ENCODE measurements at regions not wholly inside any gene's neighbourhood (a gene's known extent, or its start where the extent isn't known, plus 50 kb on each side); places are given as distances from the start of the nearest gene placed in this dataset.

GRCh38 chr16:5704271-5704670 lies 606.7 kb upstream of the EEF2KMT start:
- TF ChIP-seq CTCF (IDR thresholded peaks at IDR 0.05; ENCODE audit: insufficient read depth, low read depth, low read length, missing control alignments) = no peak
- no peak overlapping the region for H3K4me3 ChIP-seq (ENCODE audit: low read length)
- DNase-seq (ENCODE audit: low read depth) = no peak

- TF ChIP-seq CTCF (IDR thresholded peaks at IDR 0.05; ENCODE audit: insufficient read depth, low read depth, low read length, missing control alignments) = no peak
- H3K4me3 ChIP-seq (ENCODE audit: low read length) = no peak overlapping the region
- DNase-seq (ENCODE audit: low read depth) = no peak
Observed at GRCh38 chr16:5693426-5693825, 595.8 kb upstream of the EEF2KMT start.

GRCh38 chr16:5681966-5682365 lies 584.4 kb upstream of the EEF2KMT start:
- H3K4me3 ChIP-seq (ENCODE audit: low read length) = no peak overlapping the region
- TF ChIP-seq CTCF (IDR thresholded peaks at IDR 0.05; ENCODE audit: insufficient read depth, low read depth, low read length, missing control alignments) = no peak
- DNase-seq (ENCODE audit: low read depth) = no peak

GRCh38 chr16:5678371-5678770 lies 580.8 kb upstream of the EEF2KMT start:
- DNase-seq (ENCODE audit: low read depth) = no peak
- no peak overlapping the region for H3K4me3 ChIP-seq (ENCODE audit: low read length)
- no peak for TF ChIP-seq CTCF (IDR thresholded peaks at IDR 0.05; ENCODE audit: insufficient read depth, low read depth, low read length, missing control alignments)

- no peak overlapping the region for H3K4me3 ChIP-seq (ENCODE audit: low read length)
- no peak for DNase-seq (ENCODE audit: low read depth)
- TF ChIP-seq CTCF (IDR thresholded peaks at IDR 0.05; ENCODE audit: insufficient read depth, low read depth, low read length, missing control alignments) = no peak
Observed at GRCh38 chr16:5671421-5671820, 573.8 kb upstream of the EEF2KMT start.

GRCh38 chr16:5670198-5670597 lies 572.6 kb upstream of the EEF2KMT start:
- no peak for TF ChIP-seq CTCF (IDR thresholded peaks at IDR 0.05; ENCODE audit: insufficient read depth, low read depth, low read length, missing control alignments)
- H3K4me3 ChIP-seq (ENCODE audit: low read length) = no peak overlapping the region
- no peak for DNase-seq (ENCODE audit: low read depth)

- no peak overlapping the region for H3K4me3 ChIP-seq (ENCODE audit: low read length)
- TF ChIP-seq CTCF (IDR thresholded peaks at IDR 0.05; ENCODE audit: insufficient read depth, low read depth, low read length, missing control alignments) = no peak
- no peak for DNase-seq (ENCODE audit: low read depth)
Observed at GRCh38 chr16:5668553-5668952, 571.0 kb upstream of the EEF2KMT start.

All from epithelial cell of esophagus (primary cell).